Upper lobe of left lung (tissue), 4 donors: ENCODE measurements at regions not wholly inside any gene's neighbourhood (a gene's known extent, or its start where the extent isn't known, plus 50 kb on each side); places are given as distances from the start of the nearest gene placed in this dataset.

Experiments used
- CTCF ChIP-seq, 6 experiments: fragments of 450-650 bp in 4 of 6; fragments of 200-600 bp in 2 of 6; sonication (generic) in 2 of 6; IDR thresholded peaks; one replicate each; pipeline ENCODE4 v1.5.1; 2016 to 2019; ENCODE audit warnings: antibody characterized with exemption in 6 of 6
- EP300 ChIP-seq, 4 donors: sonication (generic); formaldehyde crosslinking; IDR thresholded peaks; one replicate each; pipeline ENCODE4 v1.5.1; 2017; ENCODE audit warnings: antibody characterized with exemption in 4 of 4, control low read depth in 2 of 4
- POLR2AphosphoS5 ChIP-seq, 2 donors: sonication (generic); formaldehyde crosslinking; IDR thresholded peaks; one replicate each; pipeline ENCODE4 v1.5.1; 2017; ENCODE audit warnings: antibody characterized with exemption in 2 of 2

GRCh38 chr14:45686771-45687170 lies 433.8 kb upstream of the MIS18BP1 start:
- TF ChIP-seq EP300 (IDR thresholded peaks at IDR 0.05) (no peak), POLR2AphosphoS5 (IDR thresholded peaks at IDR 0.05) (no peak), CTCF (IDR thresholded peaks at IDR 0.05) (no peak)
